ENCODE measurements at regions not wholly inside any gene's neighbourhood (a gene's known extent, or its start where the extent isn't known, plus 50 kb on each side); places are given as distances from the start of the nearest gene placed in this dataset.

GRCh38 chr11:86119906-86120305 is 51.0 kb upstream of the PICALM start:
- TF ChIP-seq, protein P1, sequence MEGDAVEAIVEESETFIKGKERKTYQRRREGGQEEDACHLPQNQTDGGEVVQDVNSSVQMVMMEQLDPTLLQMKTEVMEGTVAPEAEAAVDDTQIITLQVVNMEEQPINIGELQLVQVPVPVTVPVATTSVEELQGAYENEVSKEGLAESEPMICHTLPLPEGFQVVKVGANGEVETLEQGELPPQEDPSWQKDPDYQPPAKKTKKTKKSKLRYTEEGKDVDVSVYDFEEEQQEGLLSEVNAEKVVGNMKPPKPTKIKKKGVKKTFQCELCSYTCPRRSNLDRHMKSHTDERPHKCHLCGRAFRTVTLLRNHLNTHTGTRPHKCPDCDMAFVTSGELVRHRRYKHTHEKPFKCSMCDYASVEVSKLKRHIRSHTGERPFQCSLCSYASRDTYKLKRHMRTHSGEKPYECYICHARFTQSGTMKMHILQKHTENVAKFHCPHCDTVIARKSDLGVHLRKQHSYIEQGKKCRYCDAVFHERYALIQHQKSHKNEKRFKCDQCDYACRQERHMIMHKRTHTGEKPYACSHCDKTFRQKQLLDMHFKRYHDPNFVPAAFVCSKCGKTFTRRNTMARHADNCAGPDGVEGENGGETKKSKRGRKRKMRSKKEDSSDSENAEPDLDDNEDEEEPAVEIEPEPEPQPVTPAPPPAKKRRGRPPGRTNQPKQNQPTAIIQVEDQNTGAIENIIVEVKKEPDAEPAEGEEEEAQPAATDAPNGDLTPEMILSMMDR (conservative IDR thresholded peaks at IDR 0.05 in 1 of 2, IDR thresholded peaks at IDR 0.05 in 1 of 2; ENCODE audit: extremely low read depth in 1 of 2, insufficient read depth in 1 of 2, low read depth in 1 of 2, low read length in 2 of 2), result no peak
- TF ChIP-seq EZH2 (IDR thresholded peaks at IDR 0.05; ENCODE audit: borderline replicate concordance, low read length), result no peak

All from mammary epithelial cell (primary cell).